ENCODE measurements at regions not wholly inside any gene's neighbourhood (a gene's known extent, or its start where the extent isn't known, plus 50 kb on each side); places are given as distances from the start of the nearest gene placed in this dataset.

- Histone ChIP-seq H3K79me2 (ENCODE audit: insufficient read depth, low read length) (no peaks in the 10 kb centered on the region), H3K27me3 (ENCODE audit: insufficient read depth, low read length) (no peaks in the 10 kb centered on the region), H3K4me1 (ENCODE audit: insufficient read depth, low read length, severe bottlenecking) (no peaks in the 10 kb centered on the region), H3K36me3 (ENCODE audit: insufficient read depth, low read length) (no peaks in the 10 kb centered on the region), H3K9ac (ENCODE audit: low read length) (no peak overlapping the region), H3K4me3 (ENCODE audit: low read depth, low read length, poor library complexity, severe bottlenecking) (no peak overlapping the region), H2AFZ (ENCODE audit: low read length) (no peak overlapping the region), H3K27ac (ENCODE audit: low read depth, low read length, poor library complexity, severe bottlenecking) (no peak overlapping the region), H3F3A (ENCODE audit: insufficient read depth, low read length) (no peaks in the 10 kb centered on the region), H4K20me1 (ENCODE audit: insufficient read depth, low read length) (no peaks in the 10 kb centered on the region), H3K9me3 (ENCODE audit: low read length) (no peaks in the 10 kb centered on the region), H3K4me2 (ENCODE audit: low read length) (no peak overlapping the region), H3K9me2 (ENCODE audit: low read depth, low read length) (no peaks in the 10 kb centered on the region)
- TF ChIP-seq EZH2 (IDR thresholded peaks at IDR 0.05; ENCODE audit: borderline replicate concordance, low read length) (no peak), CTCF (IDR thresholded peaks at IDR 0.05; ENCODE audit: low read length) (no peak)
Measured at GRCh38 chrX:45750639-45751038, 550.0 kb upstream of the DIPK2B start.

GRCh38 chrX:45749375-45749774 lies 548.7 kb upstream of the DIPK2B start:
- Histone ChIP-seq H3K4me1 (ENCODE audit: insufficient read depth, low read length, severe bottlenecking) (no peaks in the 10 kb centered on the region), H3K9me2 (ENCODE audit: low read depth, low read length) (no peaks in the 10 kb centered on the region), H3F3A (ENCODE audit: insufficient read depth, low read length) (no peaks in the 10 kb centered on the region), H3K27ac (ENCODE audit: low read depth, low read length, poor library complexity, severe bottlenecking) (no peak overlapping the region), H2AFZ (ENCODE audit: low read length) (no peak overlapping the region), H3K4me3 (ENCODE audit: low read depth, low read length, poor library complexity, severe bottlenecking) (no peak overlapping the region), H3K79me2 (ENCODE audit: insufficient read depth, low read length) (no peaks in the 10 kb centered on the region), H3K9me3 (ENCODE audit: low read length) (no peaks in the 10 kb centered on the region), H3K27me3 (ENCODE audit: insufficient read depth, low read length) (no peaks in the 10 kb centered on the region), H3K4me2 (ENCODE audit: low read length) (no peak overlapping the region), H4K20me1 (ENCODE audit: insufficient read depth, low read length) (no peaks in the 10 kb centered on the region), H3K36me3 (ENCODE audit: insufficient read depth, low read length) (no peaks in the 10 kb centered on the region), H3K9ac (ENCODE audit: low read length) (no peak overlapping the region)
- TF ChIP-seq CTCF (IDR thresholded peaks at IDR 0.05; ENCODE audit: low read length) = 0 out of 2 replicates have a peak, but pooled peaks have one; percentile 6
- no peak for TF ChIP-seq EZH2 (IDR thresholded peaks at IDR 0.05; ENCODE audit: borderline replicate concordance, low read length)

DNA sequence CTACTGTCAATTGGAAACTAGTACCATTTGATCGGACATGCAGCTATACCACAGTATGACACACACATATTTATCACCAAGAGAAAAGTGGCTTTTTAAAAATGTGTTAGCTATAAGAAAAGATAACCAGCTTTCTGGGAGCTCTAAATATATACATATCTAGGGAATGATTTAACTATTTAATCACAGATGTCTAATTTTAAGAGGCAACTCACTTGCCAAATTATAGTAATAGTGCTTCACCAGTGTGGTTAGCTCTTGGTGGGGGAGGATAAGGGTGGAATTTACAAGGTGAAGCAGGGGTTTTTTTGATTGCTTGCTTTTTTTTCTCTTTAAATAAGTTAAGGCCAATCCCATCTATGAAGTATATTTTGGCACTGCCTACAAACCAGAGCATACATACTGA lies 547.7 kb upstream of the DIPK2B start:
- Histone ChIP-seq H3K4me2 (ENCODE audit: low read length) (no peak overlapping the region), H3K27ac (ENCODE audit: low read depth, low read length, poor library complexity, severe bottlenecking) (no peak overlapping the region), H3K9me3 (ENCODE audit: low read length) (no peaks in the 10 kb centered on the region), H3F3A (ENCODE audit: insufficient read depth, low read length) (no peaks in the 10 kb centered on the region), H2AFZ (ENCODE audit: low read length) (no peak overlapping the region), H4K20me1 (ENCODE audit: insufficient read depth, low read length) (no peaks in the 10 kb centered on the region), H3K9me2 (ENCODE audit: low read depth, low read length) (no peaks in the 10 kb centered on the region), H3K4me3 (ENCODE audit: low read depth, low read length, poor library complexity, severe bottlenecking) (no peak overlapping the region), H3K79me2 (ENCODE audit: insufficient read depth, low read length) (no peaks in the 10 kb centered on the region), H3K36me3 (ENCODE audit: insufficient read depth, low read length) (no peaks in the 10 kb centered on the region), H3K4me1 (ENCODE audit: insufficient read depth, low read length, severe bottlenecking) (no peaks in the 10 kb centered on the region), H3K27me3 (ENCODE audit: insufficient read depth, low read length) (no peaks in the 10 kb centered on the region), H3K9ac (ENCODE audit: low read length) (no peak overlapping the region)
- TF ChIP-seq EZH2 (IDR thresholded peaks at IDR 0.05; ENCODE audit: borderline replicate concordance, low read length) = no peak
- no peak for TF ChIP-seq CTCF (IDR thresholded peaks at IDR 0.05; ENCODE audit: low read length)

Measured in OCI-LY1 (cell line).